ENCODE measurements at regions not wholly inside any gene's neighbourhood (a gene's known extent, or its start where the extent isn't known, plus 50 kb on each side); places are given as distances from the start of the nearest gene placed in this dataset.

GRCh38 chr2:344811-345210, 56.9 kb upstream of the ALKAL2 start:
- TF ChIP-seq CTCF (IDR thresholded peaks at IDR 0.05) (no peak), POLR2A (IDR thresholded peaks at IDR 0.05) (no peak)
